HG03280 (cell line): ENCODE measurements at regions not wholly inside any gene's neighbourhood (a gene's known extent, or its start where the extent isn't known, plus 50 kb on each side); places are given as distances from the start of the nearest gene placed in this dataset.
"Not testable (repeated sequence)": the region's sequence is repeated elsewhere in the genome, so short reads cannot be mapped to it uniquely, and the experiment has no call there.

Experiments
- ATAC-seq: cut with Tn5 transposase; IDR thresholded peaks from one replicate; pipeline ENCODE4 v1.9.1; 2021; ENCODE audit warnings: mild to moderate bottlenecking, moderate library complexity; ENCODE audit not compliant: unreplicated experiment

DNA sequence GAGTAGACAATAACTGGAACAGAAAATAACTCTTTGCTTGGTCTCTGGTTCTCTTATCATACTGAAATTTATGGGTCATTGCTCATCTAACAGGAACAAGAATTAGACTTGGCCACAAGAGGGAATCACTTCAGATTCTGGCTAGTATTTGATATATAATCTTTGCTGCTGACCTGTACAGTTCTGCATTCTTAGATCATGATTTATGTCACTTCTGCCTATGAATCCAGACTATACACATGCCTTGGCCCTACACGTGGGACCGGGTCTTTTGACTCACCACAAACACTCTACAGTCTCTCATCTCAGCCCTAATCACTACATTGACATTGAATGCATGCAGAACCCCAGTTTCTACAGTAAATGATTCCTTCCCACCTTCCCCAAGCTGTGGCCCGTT lies 162.5 kb upstream of the SOX2 start:
- ATAC-seq, result no peak

DNA sequence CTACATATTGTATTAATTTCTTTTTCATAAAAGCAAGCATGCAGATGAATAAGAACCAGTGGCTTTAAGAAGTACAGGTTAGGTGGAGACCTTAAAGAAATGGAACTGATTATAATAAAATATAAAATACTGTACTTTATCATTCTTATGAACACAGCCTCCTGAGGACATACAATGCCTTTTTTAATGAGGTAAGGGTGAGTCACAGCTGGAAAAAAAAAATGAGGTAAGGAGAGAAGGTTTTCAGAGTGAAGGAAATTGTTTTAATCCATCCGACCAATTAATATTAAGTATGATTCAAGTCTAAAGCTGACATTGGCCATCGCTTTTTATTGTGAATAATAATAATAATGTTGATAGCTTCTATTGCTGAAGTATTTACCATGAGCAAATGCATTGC lies 170.3 kb upstream of the SOX2 start:
- no peak for ATAC-seq

DNA sequence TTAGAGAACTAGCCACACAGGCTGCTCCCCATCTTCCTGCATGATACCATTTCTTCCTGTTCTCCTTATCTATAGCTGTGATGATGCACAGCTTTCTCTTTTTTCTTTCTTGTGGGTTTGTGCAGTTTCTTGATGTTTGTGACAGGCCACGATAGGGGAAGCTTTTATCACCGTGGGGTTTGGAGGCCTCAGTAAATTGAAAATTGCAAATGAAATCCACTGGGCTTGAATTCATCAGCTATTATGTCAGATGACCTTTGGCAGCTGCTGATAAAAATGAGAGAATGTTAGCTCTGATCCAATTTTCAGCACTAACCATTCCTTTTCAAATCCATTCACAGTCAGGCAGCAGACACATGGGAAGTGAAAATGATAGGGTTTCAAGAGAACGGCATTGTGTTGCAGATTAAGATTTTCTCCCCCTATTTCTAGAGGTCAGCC lies 176.9 kb upstream of the SOX2 start:
- ATAC-seq, result no peak

DNA sequence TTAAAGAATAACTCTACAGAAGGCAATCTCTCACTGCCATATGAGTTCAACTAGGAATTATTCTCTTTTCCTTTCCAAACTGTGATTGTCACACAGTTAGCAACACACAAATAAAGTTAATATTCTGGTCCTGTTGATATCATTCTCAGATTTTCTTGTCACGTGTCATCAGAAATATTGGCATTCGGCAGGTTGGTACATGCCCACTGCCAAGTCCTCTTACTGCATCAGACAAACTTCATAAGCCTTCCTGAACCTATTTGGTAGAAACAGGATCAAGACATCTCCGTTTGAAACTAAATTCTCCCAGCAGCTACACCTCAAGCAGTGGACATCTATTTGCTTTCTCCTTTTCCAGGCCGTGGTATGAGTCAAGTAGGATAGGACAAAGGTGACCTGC lies 177.9 kb upstream of the SOX2 start:
- no peak for ATAC-seq

DNA sequence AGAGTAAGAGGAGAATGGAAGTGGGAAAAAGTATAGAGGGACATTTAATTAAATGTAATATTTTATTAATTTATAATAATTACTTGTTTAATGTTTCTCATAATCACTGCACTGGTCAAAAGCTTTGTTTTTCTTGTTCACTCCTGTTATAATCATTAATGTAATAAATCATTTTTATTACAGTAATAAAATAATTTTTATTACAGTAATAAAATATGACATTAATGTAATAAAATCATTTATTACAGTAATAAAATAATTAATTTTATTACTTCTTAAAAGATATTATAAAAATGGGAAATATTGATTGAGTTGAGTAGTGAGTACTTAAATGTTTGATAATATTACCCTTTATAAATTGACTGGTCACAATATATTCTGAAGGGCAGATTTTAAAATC lies 181.1 kb upstream of the SOX2 start:
- no peak for ATAC-seq

DNA sequence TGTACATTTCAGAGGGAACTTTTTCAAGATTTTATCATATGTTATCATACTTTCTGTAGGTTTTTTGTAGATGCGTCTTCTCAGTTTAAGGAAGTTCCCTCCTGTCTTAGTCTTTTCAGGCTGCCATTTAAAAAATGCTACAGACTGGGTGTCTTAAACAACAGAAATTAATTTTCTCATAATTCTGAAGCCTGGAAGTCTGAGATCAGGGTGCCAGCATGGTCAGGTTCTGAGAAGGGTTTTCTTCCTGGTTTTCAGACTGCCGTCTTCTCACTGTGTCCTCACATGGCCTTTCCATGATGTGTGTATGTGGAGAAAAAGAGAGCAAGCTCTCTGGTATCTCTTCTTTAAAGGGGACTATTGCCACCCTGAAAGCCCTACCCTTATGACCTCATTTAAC lies 189.9 kb upstream of the SOX2 start:
- no peak for ATAC-seq

DNA sequence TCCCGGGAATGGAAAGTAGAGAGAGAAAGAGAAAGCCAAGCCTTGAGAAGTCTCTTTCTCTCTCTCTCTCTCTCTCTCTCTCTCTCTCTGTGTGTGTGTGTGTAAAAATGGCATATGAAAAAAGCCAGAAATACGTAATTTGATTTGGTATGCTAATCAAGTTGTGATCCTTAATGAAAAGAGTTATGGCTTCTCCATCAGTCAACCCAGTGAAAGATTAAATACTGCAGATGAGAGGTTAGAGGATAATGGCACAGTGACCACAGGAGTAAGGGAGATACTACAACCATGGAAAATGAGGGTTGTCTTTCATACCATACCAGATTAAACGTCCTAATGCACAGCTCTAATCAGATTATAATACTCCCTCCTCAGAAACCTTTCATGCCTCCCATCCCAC lies 193.5 kb upstream of the SOX2 start:
- ATAC-seq, result no peak

DNA sequence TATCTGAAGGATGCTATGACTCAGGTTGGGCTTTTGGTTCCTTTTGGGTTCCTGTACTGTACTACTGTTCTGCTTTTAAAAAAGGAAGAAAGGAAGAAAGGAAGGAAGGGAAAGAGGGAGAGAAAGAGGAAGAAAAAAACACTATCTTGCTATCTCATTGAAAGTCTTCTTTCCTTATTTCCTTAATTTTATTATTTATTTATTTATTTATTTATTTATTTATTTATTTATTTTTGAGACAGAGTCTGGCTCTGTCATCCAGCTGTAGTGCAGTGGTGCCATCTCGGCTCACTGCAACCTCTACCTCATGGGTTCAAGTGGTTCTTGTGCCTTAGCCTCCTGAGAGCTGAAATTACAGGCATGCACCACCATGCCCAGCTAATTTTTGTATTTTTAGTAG lies 198.9 kb upstream of the SOX2 start:
- ATAC-seq, result no peak

DNA sequence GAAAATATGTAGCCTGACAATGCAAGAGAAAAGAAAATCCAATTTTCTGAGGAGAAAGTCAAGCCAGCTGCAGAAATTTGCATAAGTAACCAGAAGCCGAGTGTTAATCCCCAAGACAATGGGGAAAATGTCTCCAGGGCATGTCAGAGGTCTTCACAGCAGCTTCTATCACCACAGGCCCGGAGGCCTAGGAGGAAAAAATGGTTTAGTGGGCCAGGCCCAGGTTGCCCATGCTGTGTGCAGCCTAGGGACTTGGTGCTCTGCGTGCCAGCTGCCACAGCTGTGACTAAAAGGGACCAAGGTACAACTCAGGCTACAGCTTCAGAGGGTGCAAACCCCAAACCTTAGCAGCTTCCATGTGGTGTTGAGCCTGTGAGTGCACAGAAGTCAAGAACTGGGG lies 201.2 kb upstream of the SOX2 start:
- no peak for ATAC-seq

DNA sequence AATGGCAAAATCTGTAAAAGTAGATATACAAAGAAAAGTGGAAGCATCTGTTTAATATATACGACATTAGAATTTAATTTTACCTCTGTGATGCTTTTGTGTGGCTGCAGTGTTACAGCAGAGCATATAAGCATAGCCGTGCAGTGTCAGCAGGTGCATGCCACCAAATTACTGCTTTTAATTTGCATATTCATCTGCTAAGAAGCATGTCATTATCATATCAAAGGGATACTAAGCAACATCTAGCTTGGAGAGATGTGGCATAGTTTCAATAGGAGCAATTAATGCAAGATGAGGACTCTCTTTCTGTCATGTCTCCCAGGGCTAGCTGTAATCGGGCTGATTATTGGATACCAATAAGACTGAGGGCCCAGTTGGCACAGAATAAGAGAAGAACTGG lies 214.4 kb upstream of the SOX2 start:
- no peak for ATAC-seq

DNA sequence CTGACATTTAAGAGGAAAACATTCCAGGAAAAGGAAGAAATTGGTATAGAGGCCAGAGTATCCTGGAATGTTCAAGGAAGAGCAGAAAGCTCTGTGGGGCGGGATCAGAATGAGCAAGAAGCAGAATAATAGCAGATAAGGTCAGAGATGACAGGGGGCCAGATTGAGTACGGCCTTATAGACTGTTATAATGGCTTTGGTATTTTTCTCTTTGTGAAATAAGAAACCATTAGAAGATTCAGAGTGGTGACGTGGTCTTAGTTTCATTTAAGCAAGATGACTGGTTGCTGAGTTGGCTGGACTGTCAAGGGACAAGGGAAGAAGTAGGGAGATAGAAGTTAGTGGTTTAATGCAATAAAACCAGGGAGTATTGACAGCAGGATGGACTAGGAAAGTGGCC lies 218.3 kb upstream of the SOX2 start:
- no peak for ATAC-seq

DNA sequence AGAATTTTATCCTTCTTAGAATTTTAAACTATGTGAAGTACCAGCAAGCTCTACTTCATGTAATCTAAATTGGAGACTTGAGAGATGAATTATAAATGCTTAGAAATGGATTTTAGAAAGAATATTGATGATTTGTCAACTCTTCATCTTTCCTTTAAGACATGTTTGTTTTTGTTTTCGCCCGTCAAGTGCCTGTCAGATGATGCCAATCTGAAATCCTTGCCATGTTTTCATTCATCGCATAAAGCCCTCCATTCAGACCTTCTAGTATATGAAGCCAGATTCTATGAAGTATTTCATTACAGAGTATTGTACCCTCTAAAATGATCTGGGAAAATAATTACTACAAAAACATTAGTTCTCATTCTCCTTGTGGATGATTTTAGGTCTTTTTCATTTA lies 223.2 kb upstream of the SOX2 start:
- no peak for ATAC-seq

DNA sequence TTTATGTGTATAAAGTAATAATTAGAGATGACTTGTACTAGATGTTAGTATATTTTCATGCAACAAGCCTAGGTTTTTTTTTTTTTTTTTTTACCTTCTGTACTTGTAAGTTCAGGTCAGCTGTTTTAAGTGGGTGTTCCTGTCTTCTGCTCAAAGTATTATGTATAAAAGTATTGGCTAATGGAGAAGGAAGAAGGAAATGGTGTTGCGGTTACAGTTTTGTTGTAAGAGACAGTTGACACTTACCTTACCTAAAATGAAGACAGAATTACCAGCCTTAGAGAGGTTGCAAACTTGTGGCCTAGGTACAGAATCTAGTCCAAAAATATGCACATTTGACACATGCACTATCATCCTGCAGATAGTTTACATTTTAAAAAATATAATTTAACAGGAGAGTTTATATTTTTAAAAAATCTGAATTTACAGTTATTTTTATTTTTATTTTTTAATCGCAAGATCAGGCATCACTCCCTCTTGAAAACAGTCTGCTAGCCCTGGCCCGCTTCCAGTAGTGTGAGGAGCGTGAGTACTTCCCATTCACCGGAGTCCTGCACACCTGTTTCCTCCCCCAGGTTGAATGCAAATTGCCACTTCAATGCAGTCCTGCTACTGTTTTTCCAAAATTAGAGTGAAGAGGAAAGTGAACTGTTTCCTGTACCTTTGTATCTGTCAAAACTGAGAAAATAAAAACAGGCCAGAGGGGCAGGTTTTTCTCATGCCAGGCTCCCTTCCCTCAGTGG lies 224.3 kb upstream of the SOX2 start:
- no peak for ATAC-seq

DNA sequence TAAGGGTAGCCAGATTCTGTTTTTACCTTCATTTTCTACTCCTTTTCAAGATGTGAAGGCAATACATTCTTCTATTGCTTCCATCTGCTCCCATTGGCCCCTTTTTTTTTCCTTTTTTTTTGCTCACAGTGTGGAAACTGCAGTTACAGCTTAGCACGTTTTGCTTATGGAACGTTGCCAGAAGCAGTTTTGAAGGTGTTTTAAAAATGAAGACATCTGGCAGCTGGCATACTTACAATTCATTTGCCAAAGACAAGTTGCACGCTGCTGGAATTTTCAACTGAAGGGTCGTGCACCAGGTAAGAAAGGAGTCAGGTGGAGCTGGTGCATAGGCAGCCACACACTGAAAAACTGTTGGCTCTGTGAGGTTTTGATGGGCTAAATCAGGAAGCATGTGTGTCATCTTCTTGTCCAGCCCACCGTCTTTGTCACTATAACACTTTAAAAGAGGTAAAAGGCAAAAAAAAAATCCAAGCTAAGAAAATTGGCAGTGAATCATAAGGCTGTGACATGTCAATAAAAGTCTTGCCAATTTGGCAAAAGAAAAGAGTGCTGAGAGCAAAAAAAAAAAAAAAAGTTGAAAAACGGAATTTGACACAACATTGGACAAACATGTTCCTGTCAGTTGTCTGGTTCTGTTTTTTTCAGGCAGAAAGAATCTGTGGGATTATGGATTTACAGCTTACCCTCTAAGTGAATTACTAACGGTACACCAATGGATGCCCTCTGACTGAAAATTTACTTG lies 225.4 kb upstream of the SOX2 start:
- ATAC-seq, result no peak

DNA sequence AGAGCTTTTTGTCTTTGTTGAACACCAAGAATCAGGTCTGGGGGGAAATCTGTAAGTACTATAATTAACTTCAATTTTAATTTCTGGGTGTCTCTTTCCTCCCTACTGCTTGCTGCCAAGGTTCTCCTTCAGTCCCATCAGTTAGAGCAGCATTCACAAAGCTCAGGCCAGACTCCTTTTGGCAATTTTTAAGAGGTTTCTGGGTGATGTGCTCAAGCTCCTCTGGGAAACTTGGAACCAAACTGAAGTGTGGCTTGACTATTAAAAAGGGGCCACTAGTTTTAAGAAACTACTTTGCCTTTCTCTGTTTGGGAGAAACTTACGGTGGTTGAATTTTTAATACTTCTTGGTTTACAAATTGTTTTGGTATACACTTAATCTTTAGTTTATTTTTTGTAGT lies 227.7 kb upstream of the SOX2 start:
- no peak for ATAC-seq

DNA sequence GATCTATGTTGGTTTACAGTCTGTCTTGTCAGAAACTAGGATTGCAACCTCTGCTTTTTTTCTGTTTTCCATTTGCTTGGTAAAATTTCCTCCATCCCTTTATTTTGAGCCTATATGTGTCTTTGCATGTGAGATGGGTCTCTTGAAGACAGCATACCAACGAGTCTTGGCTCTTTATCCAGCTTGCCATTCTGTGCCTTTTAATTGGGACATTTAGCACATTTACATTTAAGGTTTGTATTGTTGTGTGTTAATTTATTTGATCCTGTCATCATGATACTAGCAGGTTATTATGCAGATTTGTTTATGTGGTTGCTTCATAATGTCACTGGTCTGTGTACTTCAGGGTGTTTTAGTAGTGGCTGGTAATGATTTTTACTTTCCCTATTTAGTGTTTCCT lies 236.6 kb upstream of the SOX2 start:
- ATAC-seq, result not testable (repeated sequence)

DNA sequence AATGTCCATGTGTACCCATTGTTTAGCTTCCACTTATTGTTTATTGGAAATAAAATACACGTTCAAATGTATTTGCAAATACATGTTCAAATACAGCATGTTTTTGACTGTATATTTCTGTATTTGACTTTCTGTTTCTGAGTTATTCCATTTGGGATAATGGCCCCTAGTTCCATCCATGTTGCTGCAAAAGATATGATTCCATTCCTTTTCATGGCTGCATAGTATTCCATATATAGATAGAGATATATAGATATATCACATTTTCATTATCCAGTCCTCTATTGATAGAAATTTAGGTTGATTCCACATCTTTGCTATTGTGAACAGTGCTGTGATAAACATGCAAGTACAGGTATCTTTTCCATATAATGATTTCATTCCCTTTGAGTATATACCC lies 241.4 kb upstream of the SOX2 start:
- no peak for ATAC-seq

DNA sequence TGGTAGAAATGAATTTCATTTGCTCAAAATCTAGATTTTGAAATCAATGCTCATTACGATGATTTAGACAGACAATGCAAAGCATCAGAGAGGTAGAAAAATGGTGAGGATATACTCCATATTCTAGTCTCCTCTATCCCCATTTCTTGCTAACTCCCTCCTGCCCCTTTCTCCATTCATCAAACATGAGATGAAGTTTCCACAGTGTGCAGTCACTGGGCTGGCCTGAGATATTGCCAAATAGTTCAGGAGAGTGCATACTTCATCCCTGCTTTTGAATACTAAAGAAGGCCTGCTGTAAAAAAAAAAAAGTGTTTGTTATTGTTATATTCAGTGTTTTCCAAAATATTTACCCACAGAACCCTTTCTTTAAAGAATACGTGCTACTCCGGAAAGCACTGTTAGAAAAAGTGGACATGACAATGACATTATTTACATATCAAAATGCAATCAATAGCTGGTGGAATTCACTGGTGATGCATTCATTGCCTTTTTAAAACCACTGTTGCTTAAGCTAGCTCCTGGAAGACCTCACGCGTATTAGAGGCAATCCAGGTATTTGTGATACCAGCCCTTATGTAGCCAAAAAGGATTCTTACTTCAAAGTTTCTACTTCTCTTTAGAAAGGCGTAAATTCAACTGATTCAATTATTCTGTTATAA lies 247.6 kb upstream of the SOX2 start:
- no peak for ATAC-seq

DNA sequence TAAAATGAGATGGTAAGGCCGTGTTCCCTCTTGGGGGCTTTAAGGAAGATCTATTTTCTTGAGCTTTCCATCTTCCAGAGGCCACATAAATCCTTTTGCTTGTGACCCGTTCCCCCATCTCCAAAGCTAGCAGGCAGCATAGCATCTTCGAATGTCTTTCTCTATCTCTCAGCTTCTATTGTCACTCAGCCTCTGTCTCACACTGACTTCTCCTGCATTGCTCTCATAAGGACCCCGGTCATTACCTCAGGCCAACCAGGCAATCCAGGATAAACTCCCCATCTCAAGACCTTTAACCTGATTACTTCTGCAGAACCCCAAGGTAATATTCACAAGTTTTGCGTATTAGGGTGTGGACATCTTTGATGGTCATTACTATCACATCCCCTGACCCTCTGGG lies 250.3 kb upstream of the SOX2 start:
- no peak for ATAC-seq

DNA sequence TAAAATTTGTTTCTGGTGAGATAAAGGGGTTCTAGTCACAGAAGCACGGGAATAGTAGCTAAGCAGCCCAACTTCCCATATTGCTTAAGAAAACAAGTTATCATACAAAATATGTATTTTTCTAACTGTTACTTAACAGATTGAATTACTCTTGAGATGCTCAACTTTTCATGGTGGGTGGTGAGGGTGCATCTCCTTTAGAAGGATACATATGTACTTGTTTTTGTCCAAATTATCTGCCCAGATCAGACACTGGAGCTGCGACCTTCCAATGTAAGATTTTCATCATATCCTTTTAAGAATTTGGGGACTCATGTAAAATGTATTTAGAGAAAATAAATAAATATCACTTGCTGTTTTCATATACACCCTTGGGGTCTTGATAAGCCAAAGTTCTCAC lies 252.2 kb upstream of the SOX2 start:
- ATAC-seq, result no peak

DNA sequence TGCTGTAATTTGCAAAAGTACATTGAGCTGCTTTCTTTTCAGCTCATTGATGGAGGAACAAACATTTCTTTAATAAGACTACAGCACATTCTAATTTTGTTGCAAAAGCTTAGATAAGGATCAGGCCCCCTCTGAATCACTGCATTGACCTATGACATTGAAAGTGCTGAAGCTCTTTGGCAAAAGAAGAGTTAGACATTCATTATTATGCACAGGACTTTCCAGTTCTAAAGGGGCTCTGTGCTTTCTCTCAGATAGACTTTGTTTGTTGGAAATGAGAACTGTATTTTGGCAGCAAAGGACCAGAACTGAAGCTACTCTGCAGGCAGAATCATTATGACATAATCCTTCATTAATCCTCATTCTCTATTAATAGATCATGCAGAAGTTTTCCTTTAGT lies 252.9 kb upstream of the SOX2 start:
- no peak for ATAC-seq

DNA sequence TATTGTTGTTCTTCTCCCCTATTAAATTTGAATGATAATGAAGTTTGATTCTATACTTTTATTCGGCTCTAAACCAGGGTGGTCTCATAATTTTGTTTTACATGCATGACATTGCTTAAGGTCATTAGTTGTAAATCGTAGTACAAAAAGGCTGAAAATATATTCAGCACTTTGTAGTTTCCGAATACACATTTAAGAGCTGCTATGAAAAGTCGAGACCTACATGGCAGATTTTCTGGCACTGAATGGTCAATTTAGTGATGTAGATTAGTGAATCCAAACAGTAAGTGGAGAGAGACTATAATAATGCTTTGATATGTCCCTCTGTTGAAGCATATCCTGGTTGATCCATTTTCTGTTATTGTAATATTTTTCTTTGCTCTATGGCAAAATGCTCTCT lies 254.0 kb upstream of the SOX2 start:
- no peak for ATAC-seq
